Adrenal gland (tissue), 9 donors: ENCODE measurements at regions not wholly inside any gene's neighbourhood (a gene's known extent, or its start where the extent isn't known, plus 50 kb on each side); places are given as distances from the start of the nearest gene placed in this dataset.

Experiments used
- DNase-seq, 7 donors: peaks; one replicate each; pipeline ENCODE4 v3.0.0-alpha.2; 2019 to 2020
- H3K27ac ChIP-seq, 5 donors: fragments of 200-600 bp; sonication (generic) in 4 of 5; 1 replicate in 3 of 5; 2 replicates in 2 of 5; pipeline versions ENCODE4 v1.5.1 to v1.8.0; 2016 to 2020; ENCODE audit warnings: mild to moderate bottlenecking in 1 of 5
- H3K27me3 ChIP-seq: fragments of 200-600 bp; 2 replicates; pipeline ENCODE4 v1.8.0; 2021
- H3K36me3 ChIP-seq, 2 donors: fragments of 200-600 bp; replicated peaks in 1 of 2; 1 replicate in 1 of 2; 2 replicates in 1 of 2; pipeline versions ENCODE4 v1.5.1 to v1.8.0; 2018 to 2022
- H3K4me1 ChIP-seq, 2 donors: fragments of 200-600 bp; replicated peaks in 1 of 2; 1 replicate in 1 of 2; 2 replicates in 1 of 2; pipeline versions ENCODE4 v1.5.1 to v1.8.0; 2018 to 2021
- H3K4me3 ChIP-seq, 4 donors: fragments of 200-600 bp; sonication (generic) in 3 of 4; one replicate each; pipeline ENCODE4 v1.5.1; 2016 to 2018
- H3K9me3 ChIP-seq, 3 donors: fragments of 200-600 bp; sonication (generic) in 1 of 3; replicated peaks in 1 of 3; 1 replicate in 2 of 3; 2 replicates in 1 of 3; pipeline versions ENCODE4 v1.5.1 to v1.8.0; 2016 to 2021
- CTCF ChIP-seq, 6 experiments: fragments of 450-650 bp in 4 of 6; fragments of 200-600 bp in 2 of 6; sonication (generic) in 1 of 6; IDR thresholded peaks; 1 replicate in 5 of 6; 2 replicates in 1 of 6; pipeline versions ENCODE4 v1.5.1 to v1.8.0; 2016 to 2021; ENCODE audit warnings: antibody characterized with exemption in 6 of 6, mild to moderate bottlenecking in 2 of 6, moderate library complexity in 1 of 6
- POLR2A ChIP-seq, 2 donors: fragments of 450-650 bp; IDR thresholded peaks; one replicate each; pipeline ENCODE4 v1.6.1; 2017; ENCODE audit warnings: antibody characterized with exemption in 2 of 2, mild to moderate bottlenecking in 2 of 2, moderate library complexity in 1 of 2
- WGBS, 4 donors: extraction: QIAGEN DNeasy Blood & Tissue Kit in 2 of 4; methylation state at CpG; one replicate each; pipeline versions ENCODE4 v1.1.5 to v1.1.7; 2013 to 2017; 5-methylcytosine and 5-hydroxymethylcytosine counted together
- intact Hi-C, 2 donors: fragments of 100-400 bp; cut with DNase I; formaldehyde crosslinking; loops; one replicate each; pipeline versions ENCODE4 v1.14.1 to v1.15.0; 2022 to 2023
- donor health status: healthy with polysubstance abuse.
- donor health status: Bipolar disorder and iron deficiency.
- donor health status: DM: yes; HTN: yes; CAD: no.
- donor health status: DM: no; HTN: no; CAD: no.
- donor health status: DM: no; HTN: no; CAD: no.

GRCh38 chr17:73768691-73769090 lies 124.4 kb upstream of the SDK2 start:
- Histone ChIP-seq H3K36me3 (no peaks in the 10 kb centered on the region), H3K9me3 (no peaks in the 10 kb centered on the region), H3K27ac (no peak overlapping the region), H3K4me1 (peaks cover 6 to 14% of the 10 kb centered on the region in 2 donors), H3K27me3 (no peaks in the 10 kb centered on the region), H3K4me3 (no peak overlapping the region)
- DNase-seq, result no peak
- no peak for TF ChIP-seq CTCF (IDR thresholded peaks at IDR 0.05)
- TF ChIP-seq POLR2A (IDR thresholded peaks at IDR 0.05), result no peak
- intact Hi-C loops, result no loop called here
- 86 to 89% (median 88%) methylated on average over 2 of the region's 2 CpGs for WGBS, 4 donors

GRCh38 chr17:73769479-73769878 lies 125.2 kb upstream of the SDK2 start:
- intact Hi-C loops, result no loop called here
- WGBS, 4 donors, result 70 to 100% (median 88%) methylated on average over 2 to 3 of the region's 3 CpGs
- Histone ChIP-seq H3K36me3 (no peaks in the 10 kb centered on the region), H3K4me3 (no peak overlapping the region), H3K27me3 (no peaks in the 10 kb centered on the region), H3K4me1 (peaks cover 6 to 14% of the 10 kb centered on the region in 2 donors), H3K9me3 (no peaks in the 10 kb centered on the region), H3K27ac (no peak overlapping the region)
- TF ChIP-seq CTCF (IDR thresholded peaks at IDR 0.05) (no peak), POLR2A (IDR thresholded peaks at IDR 0.05) (no peak)
- DNase-seq, result no peak

GRCh38 chr17:73770115-73770848 lies 126.0 kb upstream of the SDK2 start:
- peak; percentile 75 to 96 (median 86) for DNase-seq
- Histone ChIP-seq H3K27me3 (no peaks in the 10 kb centered on the region), H3K27ac (peak overlapping the region in 1 of 5 donors; percentile 7), H3K36me3 (no peaks in the 10 kb centered on the region), H3K4me1 (peaks cover 6 to 14% of the 10 kb centered on the region in 2 donors), H3K9me3 (no peaks in the 10 kb centered on the region), H3K4me3 (no peak overlapping the region)
- intact Hi-C loops, result no loop called here
- TF ChIP-seq POLR2A (IDR thresholded peaks at IDR 0.05) (no peak), CTCF (IDR thresholded peaks at IDR 0.05) (no peak)
- 41 to 51% (median 44%) methylated on average over 9 to 12 of the region's 12 CpGs for WGBS, 4 donors

- intact Hi-C loops, result no loop called here
- H3K27ac ChIP-seq, result peak overlapping the region in 1 of 5 donors; percentile 7
- peaks cover 6 to 14% of the 10 kb centered on the region in 2 donors for H3K4me1 ChIP-seq
- no peak overlapping the region for H3K4me3 ChIP-seq
- no peak for TF ChIP-seq POLR2A (IDR thresholded peaks at IDR 0.05)
- TF ChIP-seq CTCF (IDR thresholded peaks at IDR 0.05), result no peak
- DNase-seq, result no peak
- H3K9me3 ChIP-seq, result no peaks in the 10 kb centered on the region
- no peaks in the 10 kb centered on the region for H3K36me3 ChIP-seq
- WGBS, 4 donors, result 33 to 46% (median 37%) methylated on average over 4 to 6 of the region's 6 CpGs
- H3K27me3 ChIP-seq, result no peaks in the 10 kb centered on the region
These were observed 126.6 kb upstream of the SDK2 start for GRCh38 chr17:73770849-73771229.
